GM12864 (cell line): ENCODE measurements at regions not wholly inside any gene's neighbourhood (a gene's known extent, or its start where the extent isn't known, plus 50 kb on each side); places are given as distances from the start of the nearest gene placed in this dataset.
A peak's percentile ranks its signal among the peaks of the same experiment; 100 is the strongest.

Experiments used
- DNase-seq: peaks from one replicate; pipeline ENCODE4 v3.0.0-alpha.2; 2011; ENCODE audit warnings: low read depth
- H3K4me3 ChIP-seq: 2 replicates; pipeline ENCODE4 v1.5.1; 2011; ENCODE audit warnings: mild to moderate bottlenecking, low read depth, low read length, control low read depth
- TF ChIP-seq, protein P1 (sequence below): IDR thresholded peaks from 2 replicates; pipeline ENCODE4 v1.5.1; 2011; ENCODE audit warnings: low read depth, mild to moderate bottlenecking, moderate library complexity, low read length, control low read depth, inconsistent platforms; ENCODE audit errors: missing control alignments

DNA sequence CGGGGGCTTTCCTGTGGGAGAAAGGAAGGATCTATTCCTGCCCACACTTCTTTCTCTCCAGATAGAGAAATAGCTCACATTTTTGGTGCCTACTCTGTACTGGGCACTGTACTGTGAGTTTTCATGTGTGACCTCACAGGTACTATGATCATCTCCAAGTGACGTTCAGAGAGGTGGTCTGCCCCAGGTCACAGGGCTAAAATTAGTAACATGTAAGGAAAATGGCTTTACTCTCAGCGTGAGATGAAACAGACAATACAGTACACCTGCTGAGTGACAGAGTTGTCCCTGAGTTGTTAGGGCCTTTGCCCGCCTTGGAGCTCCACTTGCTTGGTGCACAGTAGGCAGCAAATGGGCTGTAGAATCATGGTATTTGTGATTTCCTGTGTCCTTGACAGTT is 306.1 kb upstream of the DMRT1 start:
- no peak for DNase-seq
- no peak overlapping the region for H3K4me3 ChIP-seq

DNA sequence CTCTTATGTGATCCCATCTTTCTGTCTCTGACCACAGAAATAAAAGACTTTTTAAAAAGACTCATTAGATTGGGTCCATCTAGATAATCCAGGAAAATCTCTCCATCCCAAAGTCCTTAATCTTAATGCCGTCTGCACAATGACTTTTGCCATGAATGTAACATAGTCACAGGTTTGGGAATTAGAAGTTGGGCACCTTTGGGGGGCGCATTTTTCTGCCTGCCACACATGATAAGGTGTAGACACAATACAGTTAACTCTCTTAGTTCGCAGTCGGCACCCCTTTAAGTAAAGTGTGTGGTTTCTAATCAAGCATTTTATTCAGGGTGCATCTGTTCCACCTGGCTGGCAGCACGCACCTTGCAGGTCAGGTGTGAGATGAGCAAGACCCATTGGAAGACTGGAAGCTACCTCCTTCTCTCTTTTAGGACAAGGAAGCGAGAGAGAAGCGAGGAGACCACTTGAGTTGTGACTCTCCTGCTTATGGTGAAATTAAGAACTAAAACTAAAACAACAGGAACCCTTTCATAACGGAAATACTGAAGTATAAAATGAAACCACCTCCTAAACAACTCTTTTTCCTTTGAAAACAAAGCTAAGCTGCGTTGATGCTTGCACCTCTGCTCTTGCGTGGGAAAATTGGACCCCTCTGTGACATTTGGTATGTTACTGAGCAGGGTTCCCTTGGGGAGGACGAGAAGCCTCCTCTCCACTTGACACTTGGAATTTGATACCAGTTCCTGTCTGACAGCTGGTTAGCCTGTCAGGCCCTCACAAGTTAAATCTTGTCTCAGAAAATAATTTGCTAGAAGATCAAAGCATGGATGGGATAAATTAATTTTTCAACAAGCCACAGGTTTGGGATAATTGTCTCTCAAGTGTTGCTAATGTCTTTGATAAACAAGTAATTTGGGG is 304.6 kb upstream of the DMRT1 start:
- no peak for DNase-seq
- TF ChIP-seq, protein P1, sequence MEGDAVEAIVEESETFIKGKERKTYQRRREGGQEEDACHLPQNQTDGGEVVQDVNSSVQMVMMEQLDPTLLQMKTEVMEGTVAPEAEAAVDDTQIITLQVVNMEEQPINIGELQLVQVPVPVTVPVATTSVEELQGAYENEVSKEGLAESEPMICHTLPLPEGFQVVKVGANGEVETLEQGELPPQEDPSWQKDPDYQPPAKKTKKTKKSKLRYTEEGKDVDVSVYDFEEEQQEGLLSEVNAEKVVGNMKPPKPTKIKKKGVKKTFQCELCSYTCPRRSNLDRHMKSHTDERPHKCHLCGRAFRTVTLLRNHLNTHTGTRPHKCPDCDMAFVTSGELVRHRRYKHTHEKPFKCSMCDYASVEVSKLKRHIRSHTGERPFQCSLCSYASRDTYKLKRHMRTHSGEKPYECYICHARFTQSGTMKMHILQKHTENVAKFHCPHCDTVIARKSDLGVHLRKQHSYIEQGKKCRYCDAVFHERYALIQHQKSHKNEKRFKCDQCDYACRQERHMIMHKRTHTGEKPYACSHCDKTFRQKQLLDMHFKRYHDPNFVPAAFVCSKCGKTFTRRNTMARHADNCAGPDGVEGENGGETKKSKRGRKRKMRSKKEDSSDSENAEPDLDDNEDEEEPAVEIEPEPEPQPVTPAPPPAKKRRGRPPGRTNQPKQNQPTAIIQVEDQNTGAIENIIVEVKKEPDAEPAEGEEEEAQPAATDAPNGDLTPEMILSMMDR = no peak
- no peak overlapping the region for H3K4me3 ChIP-seq

More for the DNA sequence above, 306.1 kb upstream of the DMRT1 start:
- TF ChIP-seq, protein P1 = no peak

DNA sequence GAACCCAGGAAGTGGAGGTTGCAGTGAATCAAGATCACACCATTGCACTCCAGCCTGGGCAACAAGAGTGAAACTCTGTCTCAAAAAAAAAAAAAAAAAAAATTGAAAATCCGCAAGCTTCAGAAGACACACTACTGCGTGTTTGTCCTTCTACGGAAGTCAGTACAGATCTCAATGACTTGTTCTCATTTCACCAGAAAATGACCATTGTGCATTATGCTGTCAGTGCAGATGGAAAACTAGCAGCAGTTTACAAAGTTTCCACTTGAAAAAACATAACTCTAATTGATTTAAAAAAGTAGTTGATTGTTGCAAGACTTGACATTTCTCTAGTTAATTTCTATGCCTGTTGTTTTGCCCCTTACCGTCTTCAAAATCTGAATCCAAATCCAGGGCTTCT is 298.0 kb upstream of the DMRT1 start:
- DNase-seq = no peak
- no peak overlapping the region for H3K4me3 ChIP-seq
- TF ChIP-seq, protein P1 = no peak

DNA sequence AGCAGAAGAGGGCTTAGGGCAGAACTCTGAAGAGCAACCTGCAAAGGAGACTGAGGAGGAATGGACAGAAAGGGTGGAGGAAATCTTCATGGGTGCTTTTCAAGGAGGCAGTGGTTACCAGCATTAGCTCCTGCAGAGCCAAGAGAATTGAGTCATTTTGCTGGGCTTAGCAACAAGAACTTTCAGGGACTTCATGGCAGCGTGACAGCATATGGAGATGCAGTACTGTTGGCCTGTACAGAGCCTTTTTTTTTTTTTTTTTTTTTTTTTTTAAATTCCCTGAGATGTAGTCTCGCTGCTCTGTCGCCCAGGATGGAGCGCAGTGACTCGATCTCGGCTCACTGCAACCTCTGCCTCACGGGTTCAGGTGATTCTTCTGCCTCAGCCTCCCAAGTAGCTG is 296.0 kb upstream of the DMRT1 start:
- no peak for DNase-seq
- TF ChIP-seq, protein P1 = no peak
- H3K4me3 ChIP-seq = no peak overlapping the region

DNA sequence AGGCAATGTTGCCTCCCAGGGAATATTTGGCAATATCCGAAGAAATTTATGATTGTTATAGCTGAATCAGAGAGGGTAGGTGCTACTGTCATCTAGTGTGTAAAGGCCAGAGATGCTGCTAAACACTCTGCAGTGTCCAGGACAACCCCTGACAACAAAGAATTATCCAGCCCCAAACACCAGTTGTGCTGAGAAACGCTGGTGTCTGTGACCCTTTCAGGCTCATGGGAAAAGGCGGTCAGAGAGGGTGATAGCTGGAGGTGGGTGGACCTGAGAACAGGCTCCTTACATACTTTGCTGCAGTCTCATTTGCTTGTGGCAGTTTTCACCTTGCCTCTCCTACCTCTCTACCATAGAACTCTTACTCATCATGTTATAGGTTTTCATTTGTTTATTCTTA is 295.3 kb upstream of the DMRT1 start:
- no peak overlapping the region for H3K4me3 ChIP-seq
- TF ChIP-seq, protein P1 = no peak
- DNase-seq = no peak

DNA sequence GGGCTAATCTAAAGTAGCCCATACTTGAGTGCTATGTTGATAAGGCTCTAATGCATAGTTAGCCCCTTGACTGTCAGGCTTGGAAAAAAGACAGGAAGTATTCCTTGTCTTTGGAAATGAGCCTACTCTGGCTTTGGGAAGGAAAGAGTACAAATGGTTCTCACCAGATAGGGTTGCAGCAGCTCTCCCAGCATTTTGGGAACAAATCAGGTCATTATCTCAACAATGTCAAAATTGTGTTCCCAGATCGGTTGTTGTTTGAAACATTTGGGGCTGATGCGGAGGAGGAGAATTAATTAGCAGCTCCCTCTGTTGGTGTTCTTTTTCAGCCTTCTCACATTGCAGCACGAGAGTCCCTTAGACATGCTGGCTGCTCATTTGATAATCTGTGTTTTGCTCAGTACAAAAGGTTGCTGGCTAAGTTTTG is 294.7 kb upstream of the DMRT1 start:
- no peak for DNase-seq
- no peak overlapping the region for H3K4me3 ChIP-seq
- TF ChIP-seq, protein P1 = peak; percentile 12

DNA sequence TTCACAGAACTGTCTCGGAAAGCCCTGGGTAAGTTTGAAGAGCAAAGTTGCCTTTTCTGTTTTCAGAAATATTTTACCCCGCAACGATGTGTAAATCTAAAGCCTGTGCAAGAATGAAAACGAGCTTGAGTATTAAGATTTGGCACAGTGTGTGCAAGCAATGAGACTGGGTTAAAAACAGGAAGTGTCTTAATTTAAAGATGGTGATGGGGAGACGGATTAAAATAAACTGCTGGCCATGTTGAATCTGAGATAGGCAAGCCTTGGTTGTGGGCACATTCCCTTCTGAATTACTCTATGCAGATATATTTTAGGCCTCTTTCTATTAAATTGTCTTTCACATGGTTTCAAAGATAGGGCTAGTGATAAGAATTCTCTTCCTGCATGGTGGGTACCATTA is 294.2 kb upstream of the DMRT1 start:
- TF ChIP-seq, protein P1 = no peak
- no peak overlapping the region for H3K4me3 ChIP-seq

More for the DNA sequence above, 294.2 kb upstream of the DMRT1 start:
- no peak for DNase-seq
